ENCODE measurements at regions not wholly inside any gene's neighbourhood (a gene's known extent, or its start where the extent isn't known, plus 50 kb on each side); places are given as distances from the start of the nearest gene placed in this dataset.
"Not testable (repeated sequence)": the region's sequence is repeated elsewhere in the genome, so short reads cannot be mapped to it uniquely, and the experiment has no call there.

- no peaks in the 10 kb centered on the region for H3K9me3 ChIP-seq
These were observed 71.3 kb upstream of the NPAS2 start for GRCh38 chr2:100748673-100749072.

GRCh38 chr2:100749771-100750542, 70.0 kb upstream of the NPAS2 start:
- no peaks in the 10 kb centered on the region for H3K27me3 ChIP-seq
- no peak for TF ChIP-seq CTCF (IDR thresholded peaks at IDR 0.05)
- H3K27ac ChIP-seq, result no peak overlapping the region
- DNase-seq (ENCODE audit: low spot score in 2 of 2), result no peak
- no peak overlapping the region for H3K4me3 ChIP-seq
- H3K4me1 ChIP-seq, result peaks cover 8 to 32% of the 10 kb centered on the region in 2 donors
- no peaks in the 10 kb centered on the region for H3K36me3 ChIP-seq
- intact Hi-C loops (cut with DNase I), result loop anchor here (5.0 to 10.0 kb wide), 2 partner anchors 227 to 375 kb away; no protein-coding TSS in a partner anchor
- H3K9me3 ChIP-seq, result no peaks in the 10 kb centered on the region

More at GRCh38 chr2:100748673-100749072, 71.3 kb upstream of the NPAS2 start:
- H3K4me1 ChIP-seq, result peaks cover 8 to 19% of the 10 kb centered on the region in 2 donors
- no peak for TF ChIP-seq CTCF (IDR thresholded peaks at IDR 0.05)
- H3K36me3 ChIP-seq, result no peaks in the 10 kb centered on the region
- H3K4me3 ChIP-seq, result no peak overlapping the region
- intact Hi-C loops (cut with DNase I), result no loop called here
- H3K27me3 ChIP-seq, result no peaks in the 10 kb centered on the region
- H3K27ac ChIP-seq, result no peak overlapping the region
- DNase-seq (ENCODE audit: low spot score in 2 of 2), result no peak

GRCh38 chr2:100751871-100752625, 67.9 kb upstream of the NPAS2 start:
- not testable (repeated sequence) for H3K9me3 ChIP-seq; H3K4me3 ChIP-seq; DNase-seq (ENCODE audit: low spot score in 2 of 2); H3K27me3 ChIP-seq; H3K36me3 ChIP-seq
- Histone ChIP-seq H3K4me1 (peaks cover 8 to 35% of the 10 kb centered on the region in 2 donors), H3K27ac (peak overlapping the region; percentile 49 to 50)
- intact Hi-C loops (cut with DNase I), result loop anchor here (2.0 to 10.0 kb wide), 3 partner anchors 67 to 373 kb away; no protein-coding TSS in a partner anchor

- Histone ChIP-seq H3K36me3 (no peaks in the 10 kb centered on the region), H3K27ac (peak overlapping the region; percentile 49 to 50), H3K27me3 (no peaks in the 10 kb centered on the region), H3K4me3 (no peak overlapping the region), H3K9me3 (no peaks in the 10 kb centered on the region), H3K4me1 (peaks cover 8 to 35% of the 10 kb centered on the region in 2 donors)
- DNase-seq (ENCODE audit: low spot score in 2 of 2), result no peak
- TF ChIP-seq CTCF (IDR thresholded peaks at IDR 0.05), result no peak
- intact Hi-C loops (cut with DNase I), result loop anchor here (2.0 to 10.0 kb wide), 3 partner anchors 66 to 372 kb away; no protein-coding TSS in a partner anchor
These were observed 67.2 kb upstream of the NPAS2 start for GRCh38 chr2:100752628-100753333.

- TF ChIP-seq CTCF (IDR thresholded peaks at IDR 0.05), result no peak
- H3K4me3 ChIP-seq, result no peak overlapping the region
- no peaks in the 10 kb centered on the region for H3K27me3 ChIP-seq
- peaks cover 8 to 35% of the 10 kb centered on the region in 2 donors for H3K4me1 ChIP-seq
- no peaks in the 10 kb centered on the region for H3K36me3 ChIP-seq
- H3K9me3 ChIP-seq, result no peaks in the 10 kb centered on the region
- DNase-seq (ENCODE audit: low spot score in 2 of 2), result no peak
- intact Hi-C loops (cut with DNase I), result loop anchor here (2.0 to 10.0 kb wide), 3 partner anchors 65 to 371 kb away; no protein-coding TSS in a partner anchor
- peak overlapping the region in 1 of 2 donors; percentile 34 for H3K27ac ChIP-seq
These were observed 66.5 kb upstream of the NPAS2 start for GRCh38 chr2:100753444-100753843.
